HG03354 (cell line): ENCODE measurements at regions not wholly inside any gene's neighbourhood (a gene's known extent, or its start where the extent isn't known, plus 50 kb on each side); places are given as distances from the start of the nearest gene placed in this dataset.
"Not testable (repeated sequence)": the region's sequence is repeated elsewhere in the genome, so short reads cannot be mapped to it uniquely, and the experiment has no call there.

Source experiments
- ATAC-seq: cut with Tn5 transposase; IDR thresholded peaks from one replicate; pipeline ENCODE4 v1.9.1; 2021; ENCODE audit warnings: mild to moderate bottlenecking; ENCODE audit not compliant: unreplicated experiment, poor library complexity, severe bottlenecking

- ATAC-seq: no peak
These were observed 182.8 kb upstream of the MEIS1 start for GRCh38 chr2:66252109-66252508.

GRCh38 chr2:66251573-66251972 is 183.4 kb upstream of the MEIS1 start:
- ATAC-seq: no peak

GRCh38 chr2:66249089-66249488 is 185.8 kb upstream of the MEIS1 start:
- not testable (repeated sequence) for ATAC-seq

GRCh38 chr2:66243809-66244208 is 191.1 kb upstream of the MEIS1 start:
- ATAC-seq: not testable (repeated sequence)

GRCh38 chr2:66242888-66243287 is 192.0 kb upstream of the MEIS1 start:
- ATAC-seq: not testable (repeated sequence)

- ATAC-seq: no peak
These were observed 192.7 kb upstream of the MEIS1 start for GRCh38 chr2:66242099-66242789.

- ATAC-seq: no peak
These were observed 194.6 kb upstream of the MEIS1 start for GRCh38 chr2:66240286-66240685.

GRCh38 chr2:66239655-66240054 is 195.3 kb upstream of the MEIS1 start:
- ATAC-seq: no peak

GRCh38 chr2:66237803-66238379 is 197.0 kb upstream of the MEIS1 start:
- no peak for ATAC-seq

GRCh38 chr2:66236816-66237802 is 197.8 kb upstream of the MEIS1 start:
- ATAC-seq: no peak

GRCh38 chr2:66236067-66236685 is 198.7 kb upstream of the MEIS1 start:
- ATAC-seq: no peak

GRCh38 chr2:66235428-66235827 is 199.5 kb upstream of the MEIS1 start:
- no peak for ATAC-seq

GRCh38 chr2:66233981-66234380 is 200.9 kb upstream of the MEIS1 start:
- ATAC-seq: no peak

- ATAC-seq: no peak
These were observed 206.8 kb upstream of the MEIS1 start for GRCh38 chr2:66228128-66228547.

- no peak for ATAC-seq
These were observed 217.8 kb upstream of the MEIS1 start for GRCh38 chr2:66217039-66217585.

GRCh38 chr2:66212749-66213148 is 222.2 kb upstream of the MEIS1 start:
- no peak for ATAC-seq

GRCh38 chr2:66202586-66202985 is 232.3 kb upstream of the MEIS1 start:
- no peak for ATAC-seq

- ATAC-seq: no peak
These were observed 233.7 kb upstream of the MEIS1 start for GRCh38 chr2:66201242-66201641.

GRCh38 chr2:66198873-66199272 is 236.1 kb upstream of the MEIS1 start:
- no peak for ATAC-seq

GRCh38 chr2:66192888-66193287 is 242.0 kb upstream of the MEIS1 start:
- ATAC-seq: no peak
